SK-N-SH treated with all-trans-retinoic acid at 6 μM for 48 hours (cell line): ENCODE measurements at regions not wholly inside any gene's neighbourhood (a gene's known extent, or its start where the extent isn't known, plus 50 kb on each side); places are given as distances from the start of the nearest gene placed in this dataset.

Source experiments
- ATAC-seq: fragments of 200-7000 bp; cut with Tn5 transposase; 3 replicates; pipeline ENCODE4 v1.9.1; 2020; ENCODE audit warnings: mild to moderate bottlenecking, moderate library complexity
- ARNTL ChIP-seq: fragments of 450-650 bp; formaldehyde crosslinking; IDR thresholded peaks from 2 replicates; pipeline ENCODE4 v1.5.0; 2020; ENCODE audit warnings: low read depth, mild to moderate bottlenecking, moderate library complexity, borderline replicate concordance
- BACH2 ChIP-seq: fragments of 250-450 bp; sonication (Bioruptor Pico); IDR thresholded peaks from 2 replicates; pipeline ENCODE4 v1.9.0; 2021; ENCODE audit warnings: mild to moderate bottlenecking, borderline replicate concordance
- CSDC2 ChIP-seq: fragments of 250-450 bp; sonication (Bioruptor Pico); IDR thresholded peaks from 2 replicates; pipeline ENCODE4 v1.5.0; 2020; ENCODE audit warnings: mild to moderate bottlenecking, moderate library complexity
- ESRRG ChIP-seq: fragments of 250-450 bp; sonication (Bioruptor Pico); IDR thresholded peaks from 2 replicates; pipeline ENCODE4 v1.6.1; 2021; ENCODE audit warnings: mild to moderate bottlenecking
- GLIS3 ChIP-seq: fragments of 250-450 bp; sonication (Bioruptor Pico); IDR thresholded peaks from 2 replicates; pipeline ENCODE4 v1.5.0; 2020; ENCODE audit warnings: mild to moderate bottlenecking, moderate library complexity
- ISL1 ChIP-seq: fragments of 250-450 bp; sonication (Bioruptor Pico); IDR thresholded peaks from 2 replicates; pipeline ENCODE4 v2.1.2; 2022; ENCODE audit warnings: mild to moderate bottlenecking, moderate library complexity
- OSR1 ChIP-seq: fragments of 250-450 bp; sonication (Bioruptor Pico); IDR thresholded peaks from 2 replicates; pipeline ENCODE4 v1.8.0; 2022; ENCODE audit warnings: moderate library complexity, mild to moderate bottlenecking, inconsistent platforms
- RARB ChIP-seq: fragments of 250-450 bp; sonication (Bioruptor Pico); IDR thresholded peaks from 2 replicates; pipeline ENCODE4 v1.8.0; 2021; ENCODE audit warnings: mild to moderate bottlenecking, moderate library complexity
- SNAI2 ChIP-seq: fragments of 250-450 bp; sonication (Bioruptor Pico); IDR thresholded peaks from 2 replicates; pipeline ENCODE4 v1.5.0; 2020; ENCODE audit warnings: mild to moderate bottlenecking, moderate library complexity
- TCF4 ChIP-seq: fragments of 250-450 bp; sonication (Bioruptor Pico); IDR thresholded peaks from 2 replicates; pipeline ENCODE4 v1.8.0; 2021; ENCODE audit warnings: mild to moderate bottlenecking, moderate library complexity, borderline replicate concordance
- TOX ChIP-seq: fragments of 250-450 bp; sonication (Bioruptor Pico); IDR thresholded peaks from 2 replicates; pipeline ENCODE4 v1.8.0; 2021; ENCODE audit warnings: mild to moderate bottlenecking, moderate library complexity, borderline replicate concordance
- ZC3H10 ChIP-seq: fragments of 250-450 bp; sonication (Bioruptor Pico); IDR thresholded peaks from 2 replicates; pipeline ENCODE4 v1.5.1; 2021; ENCODE audit warnings: mild to moderate bottlenecking, moderate library complexity
- ZFP3 ChIP-seq: fragments of 250-450 bp; sonication (Bioruptor Pico); IDR thresholded peaks from 2 replicates; pipeline ENCODE4 v1.5.0; 2020; ENCODE audit warnings: mild to moderate bottlenecking, moderate library complexity
- ZFP30 ChIP-seq: fragments of 450-650 bp; formaldehyde crosslinking; IDR thresholded peaks from 2 replicates; pipeline ENCODE4 v1.5.0; 2022; ENCODE audit warnings: mild to moderate bottlenecking, moderate library complexity
- ZNF565 ChIP-seq: fragments of 450-650 bp; formaldehyde crosslinking; conservative IDR thresholded peaks from 2 replicates; pipeline ENCODE4 v1.5.0; 2020; ENCODE audit warnings: low read depth, mild to moderate bottlenecking, moderate library complexity
- ZNF70 ChIP-seq: fragments of 450-650 bp; formaldehyde crosslinking; IDR thresholded peaks from 2 replicates; pipeline ENCODE4 v1.5.0; 2020; ENCODE audit warnings: mild to moderate bottlenecking, moderate library complexity
- ZNF8 ChIP-seq: fragments of 450-650 bp; formaldehyde crosslinking; IDR thresholded peaks from 2 replicates; pipeline ENCODE4 v1.5.0; 2020; ENCODE audit warnings: mild to moderate bottlenecking, moderate library complexity
- TF ChIP-seq, protein P1 (sequence below): fragments of 250-450 bp; sonication (Bioruptor Pico); IDR thresholded peaks from 2 replicates; pipeline ENCODE4 v1.5.1; 2020; ENCODE audit warnings: low read depth, mild to moderate bottlenecking, moderate library complexity
- TF ChIP-seq, protein P2 (sequence below): fragments of 250-450 bp; sonication (Bioruptor Pico); IDR thresholded peaks from 2 replicates; pipeline ENCODE4 v1.8.0; 2021; ENCODE audit warnings: low read depth, mild to moderate bottlenecking, moderate library complexity, borderline replicate concordance
- TF ChIP-seq, protein P3 (sequence below): fragments of 250-450 bp; sonication (Bioruptor Pico); IDR thresholded peaks from 2 replicates; pipeline ENCODE4 v1.5.0; 2020; ENCODE audit warnings: mild to moderate bottlenecking, moderate library complexity
- TF ChIP-seq, protein P4 (sequence below): fragments of 250-450 bp; sonication (Bioruptor Pico); IDR thresholded peaks from 2 replicates; pipeline ENCODE4 v1.5.1; 2021; ENCODE audit warnings: mild to moderate bottlenecking, moderate library complexity

DNA sequence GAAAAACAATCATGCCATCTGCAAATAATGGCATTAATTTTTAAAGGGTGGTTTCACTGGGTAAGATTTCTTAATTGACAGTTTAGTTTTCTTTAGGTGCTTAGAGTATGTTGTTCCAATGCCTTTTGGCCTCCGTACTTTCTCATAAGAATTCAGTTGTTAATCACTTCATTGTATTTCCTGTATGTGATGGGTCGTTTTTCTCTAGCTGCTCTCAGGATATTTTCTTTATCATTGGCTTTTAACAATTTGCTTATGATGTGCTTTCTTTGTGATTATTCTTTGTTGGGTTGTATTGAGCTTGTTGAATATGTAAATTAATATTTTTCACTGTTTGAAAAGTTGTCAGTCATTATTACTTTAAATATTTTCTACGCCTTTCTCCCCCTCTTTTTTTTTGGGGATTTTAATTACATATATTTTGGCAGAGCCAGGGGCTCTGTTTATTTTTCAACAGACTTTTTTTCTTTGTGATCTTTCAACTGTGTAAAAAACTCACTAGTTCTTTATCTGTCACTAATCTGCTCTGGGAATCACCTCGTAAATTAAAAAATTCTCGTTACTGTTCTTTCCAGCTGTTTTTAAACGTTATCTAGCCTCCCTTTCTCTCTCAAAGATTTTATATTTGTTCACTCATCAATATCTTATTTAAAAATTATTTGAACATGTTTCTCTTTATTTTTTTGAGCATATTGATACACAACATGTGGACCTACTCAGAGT lies 56.2 kb upstream of the IL1R1 start:
- no peak for ATAC-seq
- TF ChIP-seq, protein P1, sequence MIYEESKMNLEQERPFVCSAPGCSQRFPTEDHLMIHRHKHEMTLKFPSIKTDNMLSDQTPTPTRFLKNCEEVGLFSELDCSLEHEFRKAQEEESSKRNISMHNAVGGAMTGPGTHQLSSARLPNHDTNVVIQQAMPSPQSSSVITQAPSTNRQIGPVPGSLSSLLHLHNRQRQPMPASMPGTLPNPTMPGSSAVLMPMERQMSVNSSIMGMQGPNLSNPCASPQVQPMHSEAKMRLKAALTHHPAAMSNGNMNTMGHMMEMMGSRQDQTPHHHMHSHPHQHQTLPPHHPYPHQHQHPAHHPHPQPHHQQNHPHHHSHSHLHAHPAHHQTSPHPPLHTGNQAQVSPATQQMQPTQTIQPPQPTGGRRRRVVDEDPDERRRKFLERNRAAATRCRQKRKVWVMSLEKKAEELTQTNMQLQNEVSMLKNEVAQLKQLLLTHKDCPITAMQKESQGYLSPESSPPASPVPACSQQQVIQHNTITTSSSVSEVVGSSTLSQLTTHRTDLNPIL (CRISPR knock-in tag): no peak
- TF ChIP-seq ARNTL (CRISPR knock-in tag) (no peak), ZFP3 (CRISPR knock-in tag) (no peak), RARB (no peak), TCF4 (CRISPR knock-in tag) (no peak)
- TF ChIP-seq, all 23 proteins: peak for 0

DNA sequence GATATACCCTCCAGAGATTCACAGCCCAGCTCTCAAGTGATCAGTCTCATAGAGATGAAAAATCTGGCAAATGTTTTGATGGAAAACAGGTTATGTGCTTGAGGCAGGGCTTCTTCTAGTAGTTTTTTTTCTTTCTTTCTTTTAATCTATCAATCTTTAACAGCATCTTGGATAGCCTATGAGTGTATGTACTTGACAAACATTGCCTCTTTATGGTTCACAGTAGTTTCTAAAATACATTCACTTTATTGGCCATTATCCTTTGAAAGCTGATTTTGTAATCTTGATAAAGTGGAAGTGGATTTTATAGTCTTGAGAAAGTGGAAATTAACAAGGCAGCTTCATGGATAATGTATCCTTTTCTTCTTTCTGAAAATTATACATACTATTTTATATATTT lies 51.4 kb upstream of the IL1R1 start:
- TF ChIP-seq ISL1 (no peak), GLIS3 (CRISPR knock-in tag) (no peak), ZNF8 (CRISPR knock-in tag) (no peak), SNAI2 (CRISPR knock-in tag) (no peak), ZFP30 (no peak), RARB (no peak), OSR1 (CRISPR knock-in tag) (no peak), CSDC2 (CRISPR knock-in tag) (no peak), TOX (no peak), ZNF70 (CRISPR knock-in tag) (no peak), TCF4 (CRISPR knock-in tag) (no peak), ZC3H10 (no peak), BACH2 (no peak), ZFP3 (CRISPR knock-in tag) (no peak), ARNTL (CRISPR knock-in tag) (no peak)
- TF ChIP-seq, protein P2, sequence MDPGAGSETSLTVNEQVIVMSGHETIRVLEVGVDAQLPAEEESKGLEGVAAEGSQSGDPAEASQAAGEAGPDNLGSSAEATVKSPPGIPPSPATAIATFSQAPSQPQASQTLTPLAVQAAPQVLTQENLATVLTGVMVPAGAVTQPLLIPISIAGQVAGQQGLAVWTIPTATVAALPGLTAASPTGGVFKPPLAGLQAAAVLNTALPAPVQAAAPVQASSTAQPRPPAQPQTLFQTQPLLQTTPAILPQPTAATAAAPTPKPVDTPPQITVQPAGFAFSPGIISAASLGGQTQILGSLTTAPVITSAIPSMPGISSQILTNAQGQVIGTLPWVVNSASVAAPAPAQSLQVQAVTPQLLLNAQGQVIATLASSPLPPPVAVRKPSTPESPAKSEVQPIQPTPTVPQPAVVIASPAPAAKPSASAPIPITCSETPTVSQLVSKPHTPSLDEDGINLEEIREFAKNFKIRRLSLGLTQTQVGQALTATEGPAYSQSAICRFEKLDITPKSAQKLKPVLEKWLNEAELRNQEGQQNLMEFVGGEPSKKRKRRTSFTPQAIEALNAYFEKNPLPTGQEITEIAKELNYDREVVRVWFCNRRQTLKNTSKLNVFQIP (CRISPR knock-in tag): no peak
- TF ChIP-seq, protein P3, sequence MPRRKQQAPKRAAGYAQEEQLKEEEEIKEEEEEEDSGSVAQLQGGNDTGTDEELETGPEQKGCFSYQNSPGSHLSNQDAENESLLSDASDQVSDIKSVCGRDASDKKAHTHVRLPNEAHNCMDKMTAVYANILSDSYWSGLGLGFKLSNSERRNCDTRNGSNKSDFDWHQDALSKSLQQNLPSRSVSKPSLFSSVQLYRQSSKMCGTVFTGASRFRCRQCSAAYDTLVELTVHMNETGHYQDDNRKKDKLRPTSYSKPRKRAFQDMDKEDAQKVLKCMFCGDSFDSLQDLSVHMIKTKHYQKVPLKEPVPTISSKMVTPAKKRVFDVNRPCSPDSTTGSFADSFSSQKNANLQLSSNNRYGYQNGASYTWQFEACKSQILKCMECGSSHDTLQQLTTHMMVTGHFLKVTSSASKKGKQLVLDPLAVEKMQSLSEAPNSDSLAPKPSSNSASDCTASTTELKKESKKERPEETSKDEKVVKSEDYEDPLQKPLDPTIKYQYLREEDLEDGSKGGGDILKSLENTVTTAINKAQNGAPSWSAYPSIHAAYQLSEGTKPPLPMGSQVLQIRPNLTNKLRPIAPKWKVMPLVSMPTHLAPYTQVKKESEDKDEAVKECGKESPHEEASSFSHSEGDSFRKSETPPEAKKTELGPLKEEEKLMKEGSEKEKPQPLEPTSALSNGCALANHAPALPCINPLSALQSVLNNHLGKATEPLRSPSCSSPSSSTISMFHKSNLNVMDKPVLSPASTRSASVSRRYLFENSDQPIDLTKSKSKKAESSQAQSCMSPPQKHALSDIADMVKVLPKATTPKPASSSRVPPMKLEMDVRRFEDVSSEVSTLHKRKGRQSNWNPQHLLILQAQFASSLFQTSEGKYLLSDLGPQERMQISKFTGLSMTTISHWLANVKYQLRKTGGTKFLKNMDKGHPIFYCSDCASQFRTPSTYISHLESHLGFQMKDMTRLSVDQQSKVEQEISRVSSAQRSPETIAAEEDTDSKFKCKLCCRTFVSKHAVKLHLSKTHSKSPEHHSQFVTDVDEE (CRISPR knock-in tag): no peak
- TF ChIP-seq, protein P4, sequence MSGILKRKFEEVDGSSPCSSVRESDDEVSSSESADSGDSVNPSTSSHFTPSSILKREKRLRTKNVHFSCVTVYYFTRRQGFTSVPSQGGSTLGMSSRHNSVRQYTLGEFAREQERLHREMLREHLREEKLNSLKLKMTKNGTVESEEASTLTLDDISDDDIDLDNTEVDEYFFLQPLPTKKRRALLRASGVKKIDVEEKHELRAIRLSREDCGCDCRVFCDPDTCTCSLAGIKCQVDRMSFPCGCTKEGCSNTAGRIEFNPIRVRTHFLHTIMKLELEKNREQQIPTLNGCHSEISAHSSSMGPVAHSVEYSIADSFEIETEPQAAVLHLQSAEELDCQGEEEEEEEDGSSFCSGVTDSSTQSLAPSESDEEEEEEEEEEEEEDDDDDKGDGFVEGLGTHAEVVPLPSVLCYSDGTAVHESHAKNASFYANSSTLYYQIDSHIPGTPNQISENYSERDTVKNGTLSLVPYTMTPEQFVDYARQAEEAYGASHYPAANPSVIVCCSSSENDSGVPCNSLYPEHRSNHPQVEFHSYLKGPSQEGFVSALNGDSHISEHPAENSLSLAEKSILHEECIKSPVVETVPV (CRISPR knock-in tag): no peak
- TF ChIP-seq, all 23 proteins: peak for 0
- ATAC-seq: no peak

DNA sequence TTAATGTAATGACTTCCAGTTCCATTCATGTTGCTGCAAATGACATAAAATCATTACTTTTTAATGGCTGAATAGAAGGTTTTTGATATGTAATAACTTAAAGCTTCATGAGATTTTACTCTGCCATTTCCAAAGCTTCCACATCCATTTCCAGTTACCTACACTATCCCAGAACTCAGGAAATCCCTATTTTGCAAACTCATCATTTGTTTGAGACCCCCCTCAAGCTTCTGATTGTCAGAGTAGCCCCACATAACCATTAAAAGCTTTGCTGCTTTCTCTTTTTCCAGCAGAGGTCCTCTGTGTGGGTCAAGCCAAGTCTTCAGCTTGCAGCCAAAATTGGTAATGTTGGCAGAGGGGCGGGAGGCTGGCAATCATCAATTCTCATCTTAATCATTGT lies 50.6 kb upstream of the IL1R1 start:
- no peak for TF ChIP-seq ESRRG (CRISPR knock-in tag)
- TF ChIP-seq ZFP30: no peak
- TF ChIP-seq, protein P2 (CRISPR knock-in tag): no peak
- TF ChIP-seq, protein P4 (CRISPR knock-in tag): no peak
- TF ChIP-seq ZC3H10: no peak
- no peak for TF ChIP-seq ZNF565 (CRISPR knock-in tag)
- no peak for TF ChIP-seq ZNF8 (CRISPR knock-in tag)
- no peak for TF ChIP-seq GLIS3 (CRISPR knock-in tag)
- no peak for TF ChIP-seq CSDC2 (CRISPR knock-in tag)
- TF ChIP-seq RARB: no peak
- TF ChIP-seq ZNF70 (CRISPR knock-in tag): no peak
- no peak for TF ChIP-seq ISL1
- no peak for TF ChIP-seq TOX
- TF ChIP-seq BACH2: no peak
- TF ChIP-seq TCF4 (CRISPR knock-in tag): no peak
- TF ChIP-seq, protein P1 (CRISPR knock-in tag): no peak
- ATAC-seq: no peak
